Adrenal gland (tissue), 9 donors: ENCODE measurements at regions not wholly inside any gene's neighbourhood (a gene's known extent, or its start where the extent isn't known, plus 50 kb on each side); places are given as distances from the start of the nearest gene placed in this dataset.
A peak's percentile ranks its signal among the peaks of the same experiment; 100 is the strongest.

Experiments
- DNase-seq, 7 donors: peaks; one replicate each; pipeline ENCODE4 v3.0.0-alpha.2; 2019 to 2020
- H3K27ac ChIP-seq, 5 donors: fragments of 200-600 bp; sonication (generic) in 4 of 5; 1 replicate in 3 of 5; 2 replicates in 2 of 5; pipeline versions ENCODE4 v1.5.1 to v1.8.0; 2016 to 2020; ENCODE audit warnings: mild to moderate bottlenecking in 1 of 5
- H3K27me3 ChIP-seq: fragments of 200-600 bp; 2 replicates; pipeline ENCODE4 v1.8.0; 2021
- H3K36me3 ChIP-seq, 2 donors: fragments of 200-600 bp; replicated peaks in 1 of 2; 1 replicate in 1 of 2; 2 replicates in 1 of 2; pipeline versions ENCODE4 v1.5.1 to v1.8.0; 2018 to 2022
- H3K4me1 ChIP-seq, 2 donors: fragments of 200-600 bp; replicated peaks in 1 of 2; 1 replicate in 1 of 2; 2 replicates in 1 of 2; pipeline versions ENCODE4 v1.5.1 to v1.8.0; 2018 to 2021
- H3K4me3 ChIP-seq, 4 donors: fragments of 200-600 bp; sonication (generic) in 3 of 4; one replicate each; pipeline ENCODE4 v1.5.1; 2016 to 2018
- H3K9me3 ChIP-seq, 3 donors: fragments of 200-600 bp; sonication (generic) in 1 of 3; replicated peaks in 1 of 3; 1 replicate in 2 of 3; 2 replicates in 1 of 3; pipeline versions ENCODE4 v1.5.1 to v1.8.0; 2016 to 2021
- CTCF ChIP-seq, 6 experiments: fragments of 450-650 bp in 4 of 6; fragments of 200-600 bp in 2 of 6; sonication (generic) in 1 of 6; IDR thresholded peaks; 1 replicate in 5 of 6; 2 replicates in 1 of 6; pipeline versions ENCODE4 v1.5.1 to v1.8.0; 2016 to 2021; ENCODE audit warnings: antibody characterized with exemption in 6 of 6, mild to moderate bottlenecking in 2 of 6, moderate library complexity in 1 of 6
- POLR2A ChIP-seq, 2 donors: fragments of 450-650 bp; IDR thresholded peaks; one replicate each; pipeline ENCODE4 v1.6.1; 2017; ENCODE audit warnings: antibody characterized with exemption in 2 of 2, mild to moderate bottlenecking in 2 of 2, moderate library complexity in 1 of 2
- WGBS, 4 donors: extraction: QIAGEN DNeasy Blood & Tissue Kit in 2 of 4; methylation state at CpG; one replicate each; pipeline versions ENCODE4 v1.1.5 to v1.1.7; 2013 to 2017; 5-methylcytosine and 5-hydroxymethylcytosine counted together
- intact Hi-C, 2 donors: fragments of 100-400 bp; cut with DNase I; formaldehyde crosslinking; loops; one replicate each; pipeline versions ENCODE4 v1.14.1 to v1.15.0; 2022 to 2023
- donor health status: healthy with polysubstance abuse.
- donor health status: Bipolar disorder and iron deficiency.
- donor health status: DM: yes; HTN: yes; CAD: no.
- donor health status: DM: no; HTN: no; CAD: no.
- donor health status: DM: no; HTN: no; CAD: no.

- no peak overlapping the region for H3K27ac ChIP-seq
- 82 to 91% (median 84%) methylated on average over 7 of the region's 7 CpGs for WGBS, 4 donors
- TF ChIP-seq POLR2A (IDR thresholded peaks at IDR 0.05) = no peak
- no peak for TF ChIP-seq CTCF (IDR thresholded peaks at IDR 0.05)
- H3K9me3 ChIP-seq = no peaks in the 10 kb centered on the region
- H3K36me3 ChIP-seq = no peaks in the 10 kb centered on the region
- H3K4me1 ChIP-seq = peaks cover 14% of the 10 kb centered on the region in 2 donors
- DNase-seq = no peak
- H3K4me3 ChIP-seq = no peak overlapping the region
- H3K27me3 ChIP-seq = no peaks in the 10 kb centered on the region
- intact Hi-C loops = no loop called here
These were observed 109.5 kb downstream of the BTG1 start for GRCh38 chr12:92036061-92036620.

- H3K9me3 ChIP-seq = no peaks in the 10 kb centered on the region
- no peaks in the 10 kb centered on the region for H3K27me3 ChIP-seq
- peak overlapping the region in 2 of 4 donors; percentile 27 to 62 for H3K4me3 ChIP-seq
- WGBS, 4 donors = 65 to 87% (median 68%) methylated on average over 1 of the region's 1 CpG
- intact Hi-C loops = no loop called here
- H3K4me1 ChIP-seq = peaks cover 14 to 18% of the 10 kb centered on the region in 2 donors
- peak overlapping the region in 1 of 5 donors; percentile 33 for H3K27ac ChIP-seq
- no peak for DNase-seq
- H3K36me3 ChIP-seq = no peaks in the 10 kb centered on the region
- TF ChIP-seq POLR2A (IDR thresholded peaks at IDR 0.05) (no peak), CTCF (IDR thresholded peaks at IDR 0.05) (no peak)
These were observed 110.2 kb downstream of the BTG1 start for GRCh38 chr12:92035477-92035876.

- no peak for TF ChIP-seq CTCF (IDR thresholded peaks at IDR 0.05)
- no peak for TF ChIP-seq POLR2A (IDR thresholded peaks at IDR 0.05)
- Histone ChIP-seq H3K4me3 (peak overlapping the region in 3 of 4 donors; percentile 27 to 62 (median 29)), H3K27me3 (no peaks in the 10 kb centered on the region), H3K4me1 (peaks cover 14 to 24% of the 10 kb centered on the region in 2 donors), H3K27ac (peak overlapping the region in 1 of 5 donors; percentile 33), H3K9me3 (no peaks in the 10 kb centered on the region), H3K36me3 (no peaks in the 10 kb centered on the region)
- 0 to 2% (median 1%) methylated on average over 10 of the region's 10 CpGs for WGBS, 4 donors
- intact Hi-C loops = no loop called here
- DNase-seq = peak; percentile 49 to 86 (median 60)
These were observed 110.7 kb downstream of the BTG1 start for GRCh38 chr12:92034858-92035401.

GRCh38 chr12:92034083-92034482, 111.6 kb downstream of the BTG1 start:
- DNase-seq = no peak
- Histone ChIP-seq H3K27me3 (no peaks in the 10 kb centered on the region), H3K4me1 (peaks cover 14 to 28% of the 10 kb centered on the region in 2 donors), H3K27ac (no peak overlapping the region), H3K4me3 (no peak overlapping the region), H3K36me3 (no peaks in the 10 kb centered on the region), H3K9me3 (no peaks in the 10 kb centered on the region)
- WGBS, 4 donors = 55 to 84% (median 77%) methylated on average over 2 of the region's 2 CpGs
- intact Hi-C loops = no loop called here
- TF ChIP-seq CTCF (IDR thresholded peaks at IDR 0.05) (no peak), POLR2A (IDR thresholded peaks at IDR 0.05) (no peak)
